ENCODE measurements at regions not wholly inside any gene's neighbourhood (a gene's known extent, or its start where the extent isn't known, plus 50 kb on each side); places are given as distances from the start of the nearest gene placed in this dataset.
"Not testable (repeated sequence)": the region's sequence is repeated elsewhere in the genome, so short reads cannot be mapped to it uniquely, and the experiment has no call there.

GRCh38 chr2:131827481-131828163 lies 299.9 kb downstream of the CCDC74A start:
- Histone ChIP-seq H3K4me3 (no peak overlapping the region), H3K27me3 (no peaks in the 10 kb centered on the region), H3K4me1 (no peaks in the 10 kb centered on the region), H3K27ac (no peak overlapping the region), H3K36me3 (no peaks in the 10 kb centered on the region), H3K9me3 (no peaks in the 10 kb centered on the region)
- TF ChIP-seq, protein P1, sequence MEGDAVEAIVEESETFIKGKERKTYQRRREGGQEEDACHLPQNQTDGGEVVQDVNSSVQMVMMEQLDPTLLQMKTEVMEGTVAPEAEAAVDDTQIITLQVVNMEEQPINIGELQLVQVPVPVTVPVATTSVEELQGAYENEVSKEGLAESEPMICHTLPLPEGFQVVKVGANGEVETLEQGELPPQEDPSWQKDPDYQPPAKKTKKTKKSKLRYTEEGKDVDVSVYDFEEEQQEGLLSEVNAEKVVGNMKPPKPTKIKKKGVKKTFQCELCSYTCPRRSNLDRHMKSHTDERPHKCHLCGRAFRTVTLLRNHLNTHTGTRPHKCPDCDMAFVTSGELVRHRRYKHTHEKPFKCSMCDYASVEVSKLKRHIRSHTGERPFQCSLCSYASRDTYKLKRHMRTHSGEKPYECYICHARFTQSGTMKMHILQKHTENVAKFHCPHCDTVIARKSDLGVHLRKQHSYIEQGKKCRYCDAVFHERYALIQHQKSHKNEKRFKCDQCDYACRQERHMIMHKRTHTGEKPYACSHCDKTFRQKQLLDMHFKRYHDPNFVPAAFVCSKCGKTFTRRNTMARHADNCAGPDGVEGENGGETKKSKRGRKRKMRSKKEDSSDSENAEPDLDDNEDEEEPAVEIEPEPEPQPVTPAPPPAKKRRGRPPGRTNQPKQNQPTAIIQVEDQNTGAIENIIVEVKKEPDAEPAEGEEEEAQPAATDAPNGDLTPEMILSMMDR (IDR thresholded peaks at IDR 0.05): no peak
- no peak for DNase-seq (ENCODE audit: low spot score in 2 of 2)
- intact Hi-C loops (cut with DNase I): no loop called here

- no peaks in the 10 kb centered on the region for H3K27me3 ChIP-seq
- H3K9me3 ChIP-seq: no peaks in the 10 kb centered on the region
- H3K4me3 ChIP-seq: no peak overlapping the region
- H3K27ac ChIP-seq: no peak overlapping the region
- no peaks in the 10 kb centered on the region for H3K36me3 ChIP-seq
- TF ChIP-seq, protein P1 (IDR thresholded peaks at IDR 0.05): no peak
- intact Hi-C loops (cut with DNase I): no loop called here
- no peaks in the 10 kb centered on the region for H3K4me1 ChIP-seq
- DNase-seq (ENCODE audit: low spot score in 2 of 2): no peak
These were observed 300.5 kb downstream of the CCDC74A start for GRCh38 chr2:131828164-131828561.

DNA sequence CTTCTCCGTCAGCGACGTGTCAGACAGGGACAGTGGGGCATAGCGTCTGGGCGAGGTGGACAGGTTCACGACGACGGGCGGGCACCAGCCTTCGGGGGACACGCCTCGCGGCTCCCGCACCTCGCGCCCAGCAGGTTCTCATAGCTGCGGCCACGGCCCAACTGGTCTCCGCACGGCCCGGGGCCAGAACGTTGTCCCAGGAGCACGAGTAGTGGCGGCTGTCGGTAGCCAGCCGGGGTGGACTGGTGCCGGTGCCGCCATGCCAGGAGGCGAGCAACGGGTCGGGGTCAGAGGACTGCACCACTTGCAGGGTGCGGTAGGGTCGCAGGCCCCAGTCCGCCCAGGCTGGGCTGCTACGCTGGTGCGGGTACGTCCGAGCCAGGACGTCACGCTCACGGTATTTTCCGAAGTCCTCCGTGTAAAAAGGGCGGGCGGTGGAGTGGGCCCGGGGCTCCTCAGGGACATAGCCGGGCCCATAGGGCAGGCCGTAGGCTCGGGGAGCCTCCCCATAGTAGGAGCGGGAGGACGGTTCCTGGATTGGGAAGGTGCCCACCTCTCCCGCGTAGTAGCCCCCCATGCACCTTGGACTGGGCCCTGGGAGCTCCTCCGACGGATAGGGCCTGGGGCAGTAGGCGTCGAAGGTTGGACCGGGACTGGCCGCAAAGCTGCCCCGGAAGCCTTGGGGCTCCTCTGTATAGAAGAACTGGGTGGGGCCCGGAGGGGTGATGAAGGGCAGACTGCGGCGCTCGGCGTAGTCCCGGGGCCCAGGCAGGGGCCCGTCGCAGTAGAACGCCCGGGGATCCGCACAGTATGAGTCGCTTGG lies 301.2 kb downstream of the CCDC74A start:
- DNase-seq (ENCODE audit: low spot score in 2 of 2); H3K27me3 ChIP-seq; H3K9me3 ChIP-seq; H3K4me1 ChIP-seq; H3K27ac ChIP-seq; H3K4me3 ChIP-seq; H3K36me3 ChIP-seq; intact Hi-C loops (cut with DNase I): not testable (repeated sequence)

- intact Hi-C loops (cut with DNase I); DNase-seq (ENCODE audit: low spot score in 2 of 2); H3K4me1 ChIP-seq; H3K27me3 ChIP-seq; H3K4me3 ChIP-seq; H3K9me3 ChIP-seq; H3K36me3 ChIP-seq; H3K27ac ChIP-seq: not testable (repeated sequence)
These were observed 302.0 kb downstream of the CCDC74A start for GRCh38 chr2:131829456-131830241.

- H3K4me1 ChIP-seq; intact Hi-C loops (cut with DNase I); DNase-seq (ENCODE audit: low spot score in 2 of 2); H3K27me3 ChIP-seq; H3K9me3 ChIP-seq; H3K36me3 ChIP-seq; H3K27ac ChIP-seq; H3K4me3 ChIP-seq: not testable (repeated sequence)
These were observed 302.7 kb downstream of the CCDC74A start for GRCh38 chr2:131830242-131830945.

DNA sequence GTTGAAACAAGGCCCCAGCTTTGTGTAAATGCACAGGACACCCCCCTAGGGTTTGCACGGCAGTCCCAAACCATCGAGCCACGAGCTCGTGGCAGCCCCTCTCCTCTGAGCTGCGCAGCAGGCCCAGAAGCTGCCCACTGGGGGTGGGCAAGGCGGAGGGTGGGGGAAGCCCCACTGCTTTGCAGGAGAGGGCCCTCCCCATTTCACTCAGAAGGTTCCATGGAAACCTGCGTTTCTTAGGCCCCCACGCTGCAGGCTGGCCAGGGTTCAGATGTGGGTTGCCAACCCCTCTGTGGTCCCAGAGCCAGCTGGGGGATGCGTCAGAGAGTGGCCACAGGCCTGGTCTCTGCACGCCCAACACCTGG lies 303.2 kb downstream of the CCDC74A start:
- not testable (repeated sequence) for H3K27me3 ChIP-seq

GRCh38 chr2:131831450-131832208 lies 303.9 kb downstream of the CCDC74A start:
- H3K36me3 ChIP-seq; H3K9me3 ChIP-seq; intact Hi-C loops (cut with DNase I); DNase-seq (ENCODE audit: low spot score in 2 of 2); H3K27ac ChIP-seq; H3K4me3 ChIP-seq; H3K27me3 ChIP-seq; H3K4me1 ChIP-seq: not testable (repeated sequence)

More for the DNA sequence above, 303.2 kb downstream of the CCDC74A start:
- DNase-seq (ENCODE audit: low spot score in 2 of 2); H3K9me3 ChIP-seq; H3K4me1 ChIP-seq; intact Hi-C loops (cut with DNase I); H3K27ac ChIP-seq; H3K4me3 ChIP-seq; H3K36me3 ChIP-seq: not testable (repeated sequence)

DNA sequence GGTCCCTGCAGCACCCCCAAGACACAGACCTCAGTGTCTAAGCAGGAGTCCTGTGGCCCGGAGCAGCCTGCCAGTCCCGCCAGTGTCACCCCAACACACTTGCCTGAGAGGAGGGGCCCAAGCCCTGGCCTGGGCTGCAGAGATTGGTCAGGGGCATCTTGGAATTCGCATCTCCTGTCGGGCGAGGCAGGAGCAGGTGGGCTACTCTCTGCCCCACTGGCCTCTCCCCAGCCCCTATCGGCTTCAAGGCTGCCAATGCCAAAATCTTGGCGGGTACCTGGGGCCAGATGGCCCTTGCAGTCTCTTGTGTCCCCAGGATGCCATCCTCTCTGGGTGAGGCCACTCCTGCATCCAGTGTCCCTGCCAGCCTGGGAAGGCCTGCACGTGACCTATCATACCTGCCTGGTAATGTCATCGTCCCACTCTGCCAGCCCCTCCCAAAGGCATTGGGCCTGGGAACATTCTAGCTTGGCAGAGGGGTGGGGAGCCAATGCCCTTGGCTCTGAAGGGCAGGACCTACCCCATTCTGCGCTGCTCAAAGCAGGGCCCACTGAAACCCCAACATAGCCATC lies 304.6 kb downstream of the CCDC74A start:
- H3K4me1 ChIP-seq; H3K4me3 ChIP-seq; DNase-seq (ENCODE audit: low spot score in 2 of 2); H3K36me3 ChIP-seq; H3K27me3 ChIP-seq; intact Hi-C loops (cut with DNase I); H3K9me3 ChIP-seq; H3K27ac ChIP-seq: not testable (repeated sequence)

GRCh38 chr2:131832917-131833316 lies 305.2 kb downstream of the CCDC74A start:
- DNase-seq (ENCODE audit: low spot score in 2 of 2); H3K9me3 ChIP-seq; intact Hi-C loops (cut with DNase I); H3K4me1 ChIP-seq; H3K4me3 ChIP-seq; H3K27ac ChIP-seq; H3K27me3 ChIP-seq; H3K36me3 ChIP-seq: not testable (repeated sequence)

DNA sequence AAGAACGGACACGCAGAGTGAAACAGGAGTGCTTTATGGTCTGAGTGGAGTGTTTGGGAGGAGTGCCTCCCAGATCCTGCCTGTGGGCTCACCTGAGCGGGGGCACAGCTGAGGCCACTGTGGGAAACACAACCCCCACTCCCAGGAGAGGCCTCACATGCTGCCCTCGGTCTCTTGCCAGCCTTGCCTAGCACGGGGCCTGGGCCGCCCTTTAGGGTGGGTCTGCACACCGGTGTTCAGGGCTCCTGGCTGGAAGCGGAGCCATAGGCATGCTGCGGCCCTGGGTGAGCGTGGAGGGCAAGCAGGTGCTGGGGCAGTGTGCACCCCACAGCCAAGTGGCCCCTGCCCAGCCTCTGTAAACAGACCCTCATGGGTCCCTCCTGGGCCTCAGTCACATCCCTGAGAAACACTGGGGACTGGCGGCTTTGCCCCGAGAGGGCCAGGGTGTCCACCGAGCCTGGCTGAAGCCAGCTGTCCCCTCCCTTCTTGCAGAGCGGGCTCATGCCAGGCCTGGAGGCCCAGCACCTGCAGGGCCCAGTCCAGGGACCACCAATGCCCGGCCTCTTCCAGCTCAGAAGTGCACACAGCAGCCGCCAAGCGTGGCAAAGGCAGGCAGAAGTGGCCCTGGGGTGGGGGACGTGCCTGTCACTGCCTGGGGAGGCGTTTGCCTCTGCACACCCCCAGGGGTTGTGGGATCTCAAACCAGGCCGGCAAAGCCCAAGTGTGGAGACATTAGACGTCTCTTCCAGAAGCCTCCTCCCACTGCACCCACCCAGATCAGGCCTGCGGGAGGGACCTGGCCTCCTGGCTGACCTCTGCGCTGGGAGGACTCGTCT lies 305.9 kb downstream of the CCDC74A start:
- H3K4me1 ChIP-seq; intact Hi-C loops (cut with DNase I); H3K36me3 ChIP-seq; H3K4me3 ChIP-seq; H3K27ac ChIP-seq; H3K27me3 ChIP-seq; H3K9me3 ChIP-seq; DNase-seq (ENCODE audit: low spot score in 2 of 2): not testable (repeated sequence)
